ENCODE measurements at regions not wholly inside any gene's neighbourhood (a gene's known extent, or its start where the extent isn't known, plus 50 kb on each side); places are given as distances from the start of the nearest gene placed in this dataset.

- DNase-seq = no peak
These were observed 112.1 kb downstream of the ZIC5 start for GRCh38 chr13:99859178-99860177.

DNA sequence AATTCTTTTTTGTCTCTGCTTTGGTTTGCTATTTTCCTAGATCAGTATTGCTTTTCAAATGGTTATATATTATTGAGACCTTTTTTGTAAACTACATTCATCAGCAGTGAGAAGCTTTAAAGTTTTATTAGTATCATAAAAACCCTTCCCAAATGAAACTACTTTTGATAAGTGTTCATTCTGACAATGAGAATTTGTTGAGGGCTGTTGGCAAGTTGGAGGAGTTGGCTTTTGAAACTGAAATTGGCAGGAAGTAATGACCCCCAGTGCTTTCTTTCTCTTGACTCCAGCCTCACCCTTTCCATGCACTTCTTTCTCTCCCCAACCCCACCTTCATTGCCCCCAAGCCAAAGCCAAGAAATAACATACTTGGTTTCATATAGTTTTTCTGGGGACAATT is 113.8 kb downstream of the ZIC5 start:
- DNase-seq = no peak

- DNase-seq = peak; percentile 39 to 71
These were observed 115.8 kb downstream of the ZIC5 start for GRCh38 chr13:99855526-99856420.

GRCh38 chr13:99854366-99854765 is 117.2 kb downstream of the ZIC5 start:
- peak; percentile 33 to 80 for DNase-seq

- DNase-seq = no peak
These were observed 124.2 kb downstream of the ZIC5 start for GRCh38 chr13:99847318-99847750.

- peak; percentile 32 to 80 for DNase-seq
These were observed 126.2 kb downstream of the ZIC5 start for GRCh38 chr13:99845161-99845874.

DNA sequence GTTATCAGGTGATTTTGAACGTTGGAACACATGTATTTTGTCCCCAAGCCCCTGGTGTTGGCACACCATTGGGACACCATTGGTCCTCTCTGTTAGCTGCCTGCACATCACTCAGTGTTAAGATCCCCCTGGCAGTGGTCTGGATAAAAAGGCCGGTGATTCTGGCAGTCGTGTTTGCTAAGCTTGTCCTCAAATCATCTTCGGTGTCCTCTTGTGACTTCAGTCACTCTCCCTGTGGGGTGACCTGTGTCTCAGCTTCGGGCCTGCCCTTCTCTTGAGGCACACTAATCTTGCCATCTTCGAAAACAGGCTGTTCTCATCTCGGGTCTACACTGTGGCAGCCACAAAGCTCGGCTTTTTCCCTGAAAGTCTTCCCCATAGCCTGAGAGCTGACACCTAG is 127.1 kb downstream of the ZIC5 start:
- no peak for DNase-seq

GRCh38 chr13:99843872-99844271 is 127.7 kb downstream of the ZIC5 start:
- no peak for DNase-seq

GRCh38 chr13:99842405-99842804 is 129.2 kb downstream of the ZIC5 start:
- no peak for DNase-seq

DNA sequence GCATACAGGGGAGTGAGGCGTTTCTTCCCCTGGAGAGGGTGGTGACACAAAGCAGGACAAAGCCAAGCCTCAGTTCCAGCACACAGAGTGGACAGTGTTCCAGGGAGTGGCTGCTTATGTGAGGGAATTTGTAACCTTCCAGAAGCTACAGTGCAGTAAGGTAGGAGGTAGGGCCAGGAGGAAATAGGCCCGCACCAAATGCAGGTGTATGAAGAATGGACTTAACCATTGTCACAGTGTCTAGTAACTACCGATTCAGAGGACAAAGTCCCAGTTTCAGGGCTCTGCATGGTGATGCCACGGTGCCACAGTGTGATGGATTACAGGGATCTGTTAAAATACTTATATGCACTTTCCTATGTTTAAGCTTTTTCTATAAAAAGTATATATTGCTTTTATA is 135.3 kb downstream of the ZIC5 start:
- DNase-seq = no peak

- DNase-seq = no peak
These were observed 136.1 kb downstream of the ZIC5 start for GRCh38 chr13:99835442-99835841.

GRCh38 chr13:99834246-99834645 is 137.3 kb downstream of the ZIC5 start:
- DNase-seq = no peak

GRCh38 chr13:99832347-99832746 is 139.2 kb downstream of the ZIC5 start:
- DNase-seq = no peak

DNA sequence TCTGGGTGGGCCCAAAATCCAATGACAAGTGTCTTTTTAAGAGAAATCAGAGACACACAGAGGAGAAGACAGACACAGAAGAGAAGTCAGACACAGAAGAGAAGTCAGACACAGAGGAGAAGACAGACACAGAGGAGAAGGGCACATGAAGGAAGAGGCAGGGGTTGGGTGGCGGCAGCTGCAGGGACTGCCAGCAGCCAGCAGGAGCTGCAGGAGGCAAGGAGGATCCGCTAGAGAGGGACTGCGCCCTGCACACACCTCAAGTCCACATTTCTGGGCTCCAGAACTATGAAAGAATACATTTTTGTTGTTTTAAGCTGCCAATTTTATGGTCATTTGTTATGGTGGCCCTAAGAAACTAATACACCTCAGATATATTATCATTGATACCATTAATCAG is 140.6 kb downstream of the ZIC5 start:
- no peak for DNase-seq

DNA sequence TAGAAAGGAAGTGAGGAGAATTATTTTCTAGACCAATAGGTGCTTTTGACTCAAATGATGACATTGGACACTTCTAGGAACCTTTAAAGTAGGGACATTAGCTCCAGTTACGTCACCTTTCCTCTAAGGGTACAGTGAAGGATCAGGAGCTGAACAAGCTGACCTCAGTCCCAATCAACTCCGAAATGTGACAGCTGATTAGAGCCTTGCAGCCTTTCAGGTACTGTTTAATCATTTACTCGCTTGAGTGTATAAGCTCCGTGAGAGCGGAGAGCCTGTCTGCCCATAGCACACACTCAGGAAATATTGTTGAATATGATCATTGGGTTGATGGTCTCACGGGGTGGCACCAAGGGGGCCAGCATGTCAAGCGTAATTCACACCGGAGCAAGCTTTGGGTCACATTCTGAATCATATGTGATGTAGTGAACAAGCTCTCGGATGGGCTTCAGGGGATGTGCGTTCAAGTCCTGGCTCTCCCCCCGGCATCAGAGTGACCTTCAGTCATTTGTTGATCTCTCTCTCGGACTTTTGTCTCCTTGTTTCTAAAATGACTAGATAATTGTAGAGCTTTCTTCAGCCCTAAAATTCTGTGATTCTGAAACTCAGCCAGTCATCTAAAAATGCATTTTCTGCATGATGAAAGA is 141.9 kb downstream of the ZIC5 start:
- no peak for DNase-seq

DNA sequence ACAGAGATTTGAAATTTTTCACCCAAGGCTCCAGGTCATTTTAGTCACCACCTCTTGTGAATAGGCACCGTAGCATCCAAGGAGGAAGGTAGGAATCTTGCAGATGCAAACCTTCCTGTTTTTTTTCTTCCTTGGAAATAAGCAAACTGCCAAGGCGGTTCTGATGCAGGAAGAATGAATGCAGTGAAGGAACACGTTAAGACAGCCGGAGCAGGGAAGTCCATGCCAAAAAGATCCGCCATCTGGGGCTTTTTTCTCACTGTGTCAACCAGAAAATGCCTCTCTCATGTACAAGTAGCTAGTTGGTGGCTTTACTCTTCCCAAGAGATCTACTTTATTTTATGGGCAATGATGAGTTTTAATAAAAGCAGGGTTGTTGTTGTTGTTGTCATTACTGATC is 142.4 kb downstream of the ZIC5 start:
- no peak for DNase-seq

DNA sequence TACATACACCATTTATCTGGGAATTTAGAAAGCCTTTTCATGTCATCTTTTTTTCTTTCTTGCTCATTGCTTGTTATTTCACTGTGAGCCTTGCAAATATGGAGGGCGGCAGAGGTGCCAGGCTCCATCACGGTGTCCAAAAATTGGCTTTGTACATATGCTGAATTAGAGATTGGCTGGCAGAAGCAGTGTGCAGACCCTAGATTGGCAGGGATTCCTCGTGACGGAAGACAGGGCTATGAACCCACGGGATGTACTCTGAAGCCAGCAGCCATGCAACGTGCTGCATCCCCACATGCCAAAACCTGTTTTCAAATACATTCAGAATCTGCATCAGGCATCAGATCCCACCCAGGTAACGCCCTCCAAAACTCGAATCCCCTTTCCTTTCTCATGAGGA is 142.8 kb downstream of the ZIC5 start:
- DNase-seq = no peak

- no peak for DNase-seq
These were observed 143.4 kb downstream of the ZIC5 start for GRCh38 chr13:99828123-99828522.

DNA sequence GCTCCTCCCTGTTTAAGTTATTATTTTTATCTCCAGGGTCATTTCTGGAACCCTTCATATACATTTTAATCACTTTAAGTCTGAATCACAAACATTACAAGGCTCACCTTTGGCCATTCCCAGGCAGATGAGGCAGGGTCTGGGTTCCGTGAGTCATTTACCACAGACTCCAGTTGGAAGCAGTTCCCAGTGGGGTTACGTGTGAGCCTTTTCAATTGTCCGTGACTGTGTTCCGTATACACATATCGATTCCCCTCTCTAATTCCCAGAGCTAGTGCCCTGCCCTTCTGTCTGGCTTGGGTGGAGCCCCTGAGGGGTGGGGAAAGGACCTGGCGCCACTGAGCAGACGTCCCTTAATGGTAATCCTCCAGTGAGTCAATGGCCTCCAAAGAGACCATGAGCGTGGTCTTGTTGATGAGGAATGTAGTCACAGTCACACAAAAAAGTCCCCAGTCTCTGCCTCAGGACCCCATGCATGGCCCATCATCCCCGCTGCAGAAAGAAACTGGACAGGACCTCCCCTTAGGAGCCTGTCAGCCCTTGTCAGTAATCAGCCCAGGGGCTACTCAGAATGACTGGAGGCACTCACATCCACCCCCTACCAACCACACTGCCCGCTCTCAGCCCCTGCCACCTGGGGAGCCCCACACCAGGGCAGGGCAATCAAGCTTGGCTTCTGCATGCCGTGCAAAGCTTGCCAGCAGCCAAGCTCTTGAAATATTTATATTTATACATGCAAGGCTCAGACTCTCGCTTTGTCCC is 144.4 kb downstream of the ZIC5 start:
- no peak for DNase-seq

DNA sequence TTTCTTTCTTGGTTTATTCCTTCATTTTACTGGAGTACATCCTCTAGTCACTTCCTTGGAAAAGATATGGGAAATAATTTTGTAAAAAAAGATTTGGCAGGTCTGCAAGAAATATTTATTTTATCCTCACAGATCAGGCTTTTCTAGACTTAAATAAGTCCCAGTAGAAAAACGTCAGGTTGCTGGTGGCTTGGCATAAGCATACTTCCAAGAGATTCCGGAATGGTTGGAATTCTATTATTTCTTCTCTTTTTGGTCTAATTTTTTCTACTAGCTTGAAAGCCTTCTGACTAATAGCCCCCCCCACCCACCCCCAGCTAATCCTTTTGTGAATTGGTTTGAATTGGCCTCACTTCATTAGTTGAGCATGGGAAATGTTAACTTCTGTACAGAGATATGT is 147.6 kb downstream of the ZIC5 start:
- DNase-seq = no peak

DNA sequence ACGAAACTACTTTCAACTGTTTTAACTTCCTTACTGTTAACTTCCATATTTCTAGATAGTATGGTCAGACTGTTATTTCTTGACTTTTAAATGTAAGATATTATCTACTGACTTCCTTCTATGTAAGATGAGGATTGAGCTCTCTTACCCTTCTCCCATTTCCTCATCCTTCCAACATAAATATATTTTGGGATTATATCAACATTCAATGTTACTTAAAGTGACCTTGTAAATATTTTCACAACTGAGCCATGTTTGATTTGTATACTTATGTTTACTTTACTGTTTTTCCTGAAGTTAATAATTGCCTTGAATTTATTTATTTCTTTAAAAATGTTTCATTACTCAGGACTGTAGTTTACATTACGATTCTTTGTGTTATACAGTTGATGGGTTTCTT is 148.7 kb downstream of the ZIC5 start:
- DNase-seq = no peak

- DNase-seq = no peak
These were observed 149.8 kb downstream of the ZIC5 start for GRCh38 chr13:99821741-99822140.
